HEK293T (cell line): ENCODE measurements at regions not wholly inside any gene's neighbourhood (a gene's known extent, or its start where the extent isn't known, plus 50 kb on each side); places are given as distances from the start of the nearest gene placed in this dataset.

ENCODE experiments used
- FOXA1 ChIP-seq: fragments of 450-650 bp; IDR thresholded peaks from 2 replicates; pipeline ENCODE4 v1.6.1; 2016; ENCODE audit warnings: mild to moderate bottlenecking
- FOXM1 ChIP-seq: fragments of 450-650 bp; IDR thresholded peaks from 2 replicates; pipeline ENCODE4 v1.6.1; 2017; ENCODE audit warnings: mild to moderate bottlenecking, borderline replicate concordance
- SP1 ChIP-seq: fragments of 450-650 bp; IDR thresholded peaks from 2 replicates; pipeline ENCODE4 v1.6.1; 2017
- ZNF384 ChIP-seq: fragments of 450-650 bp; IDR thresholded peaks from 2 replicates; pipeline ENCODE4 v1.6.1; 2016

- TF ChIP-seq FOXA1, result no peak
- no peak for TF ChIP-seq SP1
- no peak for TF ChIP-seq ZNF384
- no peak for TF ChIP-seq FOXM1
Observed at GRCh38 chr15:39488961-39489360, 91.9 kb upstream of the THBS1 start.
